Heart left ventricle (tissue), 16 donors: ENCODE measurements at regions not wholly inside any gene's neighbourhood (a gene's known extent, or its start where the extent isn't known, plus 50 kb on each side); places are given as distances from the start of the nearest gene placed in this dataset.

Source experiments
- ATAC-seq, 4 donors: fragments of 200-7000 bp; cut with Tn5 transposase; one replicate each; pipeline ENCODE4 v1.9.1; 2020 to 2022; ENCODE audit warnings: moderate library complexity in 4 of 4, mild to moderate bottlenecking in 3 of 4, moderate number of reproducible peaks in 1 of 4
- DNase-seq, 5 donors: peaks; one replicate each; pipeline ENCODE4 v3.0.0-alpha.2; 2020
- H3K27ac ChIP-seq, 12 donors: fragments of 200-600 bp; sonication (generic) in 4 of 12; one replicate each; pipeline versions ENCODE4 v1.5.0 to v1.8.0; 2016 to 2022; ENCODE audit warnings: mild to moderate bottlenecking in 2 of 12
- H3K27me3 ChIP-seq, 9 donors: fragments of 200-600 bp; sonication (generic) in 2 of 9; one replicate each; pipeline versions ENCODE4 v1.5.1 to v1.8.0; 2016 to 2022; ENCODE audit warnings: mild to moderate bottlenecking in 3 of 9
- H3K36me3 ChIP-seq, 9 donors: fragments of 200-600 bp; sonication (generic) in 2 of 9; one replicate each; pipeline versions ENCODE4 v1.5.0 to v1.8.0; 2018 to 2022; ENCODE audit warnings: mild to moderate bottlenecking in 2 of 9
- H3K4me1 ChIP-seq, 12 donors: fragments of 200-600 bp; sonication (generic) in 4 of 12; one replicate each; pipeline versions ENCODE4 v1.5.0 to v1.8.0; 2016 to 2022; ENCODE audit warnings: mild to moderate bottlenecking in 3 of 12
- H3K4me3 ChIP-seq, 12 donors: fragments of 200-600 bp; sonication (generic) in 4 of 12; one replicate each; pipeline versions ENCODE4 v1.5.0 to v1.8.0; 2017 to 2022; ENCODE audit warnings: mild to moderate bottlenecking in 9 of 12, moderate library complexity in 4 of 12
- H3K9me3 ChIP-seq, 12 donors: fragments of 200-600 bp; sonication (generic) in 4 of 12; one replicate each; pipeline versions ENCODE4 v1.5.0 to v1.8.0; 2016 to 2022; ENCODE audit warnings: mild to moderate bottlenecking in 1 of 12
- POLR2A ChIP-seq, 2 donors: fragments of 450-650 bp; IDR thresholded peaks; one replicate each; pipeline ENCODE4 v1.6.1; 2017; ENCODE audit warnings: antibody characterized with exemption in 2 of 2, mild to moderate bottlenecking in 2 of 2, moderate library complexity in 2 of 2
- WGBS, 4 donors: extraction: QIAGEN DNeasy Blood & Tissue Kit in 2 of 4; methylation state at CpG; one replicate each; pipeline versions ENCODE4 v1.1.5 to v1.1.7; 2013 to 2018; 5-methylcytosine and 5-hydroxymethylcytosine counted together
- intact Hi-C, 10 donors: fragments of 100-400 bp; cut with DNase I; formaldehyde crosslinking; loops; one replicate each; pipeline versions ENCODE4 v1.11.1 to v1.14.2; 2022
- TF ChIP-seq, protein P1 (sequence below), 12 donors: fragments of 200-600 bp; sonication (generic) in 4 of 12; IDR thresholded peaks; one replicate each; pipeline versions ENCODE4 v1.5.0 to v1.8.0; 2018 to 2022; ENCODE audit warnings: antibody characterized with exemption in 12 of 12, mild to moderate bottlenecking in 5 of 12
- donor health status: ischemic (EF 13 %, LVEDD 7.1; RV severe dilation, severe dysfunction).
- donor health status: healthy with polysubstance abuse.
- donor health status: DM: no; HTN: yes; CAD: no.
- donor health status: DM: no; HTN: no; CAD: no.
- donor health status: ischemic (EF 25% LVEDD 6.9; RV normal size, moderate dysfunction).
- donor health status: ischemic (EF 25% LVEDD 5.7; RV mildly dilated, moderate dysfunction).
- donor health status: healthy.
- donor health status: DM: yes; HTN: yes; CAD: no.
- donor health status: ischemic (EF 35%, LVEDD 5.7; RV mildly dilated, moderate dysfunction).
- donor health status: nonischemic (EF 11% LVEDD 7.7; RV severe dilation, severe dysfunction).
- donor health status: DM: yes; HTN: yes; CAD: no.
- donor health status: PGD.
- donor health status: ischemic (EF 29% LVEDD 5.4; RV normal size, mild dysfunction).
- donor health status: nonischemic (EF 23%, LVEDD 6.1; RV moderate dilation, normal function).

DNA sequence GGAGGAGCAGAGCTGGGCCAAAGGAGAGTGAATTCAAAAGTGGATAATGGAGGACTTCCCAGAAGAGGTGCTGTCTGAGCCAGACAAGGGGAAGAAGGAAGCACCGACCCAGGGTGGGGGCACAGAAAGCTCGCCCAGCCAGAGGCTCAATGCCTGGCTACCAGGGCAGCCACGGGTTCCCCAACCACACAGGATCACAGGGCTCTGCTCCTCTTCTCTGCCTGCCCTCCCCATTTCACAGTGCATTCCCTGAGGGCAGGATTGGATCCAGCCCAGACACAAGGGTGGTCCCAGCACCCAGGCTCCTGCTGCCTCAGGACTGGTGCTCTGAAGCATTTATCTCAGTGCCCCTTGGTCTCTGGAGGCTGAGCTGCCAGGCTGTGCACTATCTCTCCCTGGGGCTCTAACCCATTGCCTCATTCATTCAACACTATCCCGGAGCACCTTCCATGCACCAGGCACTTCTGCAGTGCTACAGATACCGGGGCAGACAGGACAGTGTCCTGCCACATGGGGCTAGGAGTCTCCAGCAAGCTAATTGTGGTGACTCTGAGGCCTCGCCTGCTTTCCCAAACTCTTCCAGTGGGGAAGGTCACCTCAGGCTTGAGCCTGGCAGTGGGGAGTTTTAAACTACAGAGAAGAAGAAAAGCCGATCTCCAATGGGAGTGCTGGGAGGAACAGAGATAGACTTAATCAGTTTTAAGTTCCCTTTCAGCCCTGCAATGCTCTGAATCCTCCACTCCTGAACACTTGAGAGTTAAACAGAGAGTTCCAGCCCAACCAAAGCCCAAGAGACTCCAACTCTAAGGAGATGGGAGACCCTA is 201.8 kb upstream of the ZMIZ1 start:
- H3K27me3 ChIP-seq = no peaks in the 10 kb centered on the region
- peaks cover 0 to 12% (median 0%) of the 10 kb centered on the region in 12 donors for H3K4me1 ChIP-seq
- H3K9me3 ChIP-seq = no peaks in the 10 kb centered on the region
- H3K27ac ChIP-seq = no peak overlapping the region
- no peaks in the 10 kb centered on the region for H3K36me3 ChIP-seq
- DNase-seq = no peak
- intact Hi-C loops = loop anchor here in 1 of 10 donors (10.0 kb wide), 1 partner anchor 188 kb away; no protein-coding TSS in a partner anchor
- 79 to 86% (median 83%) methylated on average over 7 of the region's 7 CpGs for WGBS, 4 donors
- peak in 2 of 4 donors; percentile 36 to 41 for ATAC-seq
- H3K4me3 ChIP-seq = no peak overlapping the region
- no peak for TF ChIP-seq POLR2A (IDR thresholded peaks at IDR 0.05)
- TF ChIP-seq, protein P1, sequence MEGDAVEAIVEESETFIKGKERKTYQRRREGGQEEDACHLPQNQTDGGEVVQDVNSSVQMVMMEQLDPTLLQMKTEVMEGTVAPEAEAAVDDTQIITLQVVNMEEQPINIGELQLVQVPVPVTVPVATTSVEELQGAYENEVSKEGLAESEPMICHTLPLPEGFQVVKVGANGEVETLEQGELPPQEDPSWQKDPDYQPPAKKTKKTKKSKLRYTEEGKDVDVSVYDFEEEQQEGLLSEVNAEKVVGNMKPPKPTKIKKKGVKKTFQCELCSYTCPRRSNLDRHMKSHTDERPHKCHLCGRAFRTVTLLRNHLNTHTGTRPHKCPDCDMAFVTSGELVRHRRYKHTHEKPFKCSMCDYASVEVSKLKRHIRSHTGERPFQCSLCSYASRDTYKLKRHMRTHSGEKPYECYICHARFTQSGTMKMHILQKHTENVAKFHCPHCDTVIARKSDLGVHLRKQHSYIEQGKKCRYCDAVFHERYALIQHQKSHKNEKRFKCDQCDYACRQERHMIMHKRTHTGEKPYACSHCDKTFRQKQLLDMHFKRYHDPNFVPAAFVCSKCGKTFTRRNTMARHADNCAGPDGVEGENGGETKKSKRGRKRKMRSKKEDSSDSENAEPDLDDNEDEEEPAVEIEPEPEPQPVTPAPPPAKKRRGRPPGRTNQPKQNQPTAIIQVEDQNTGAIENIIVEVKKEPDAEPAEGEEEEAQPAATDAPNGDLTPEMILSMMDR (IDR thresholded peaks at IDR 0.05) = no peak

DNA sequence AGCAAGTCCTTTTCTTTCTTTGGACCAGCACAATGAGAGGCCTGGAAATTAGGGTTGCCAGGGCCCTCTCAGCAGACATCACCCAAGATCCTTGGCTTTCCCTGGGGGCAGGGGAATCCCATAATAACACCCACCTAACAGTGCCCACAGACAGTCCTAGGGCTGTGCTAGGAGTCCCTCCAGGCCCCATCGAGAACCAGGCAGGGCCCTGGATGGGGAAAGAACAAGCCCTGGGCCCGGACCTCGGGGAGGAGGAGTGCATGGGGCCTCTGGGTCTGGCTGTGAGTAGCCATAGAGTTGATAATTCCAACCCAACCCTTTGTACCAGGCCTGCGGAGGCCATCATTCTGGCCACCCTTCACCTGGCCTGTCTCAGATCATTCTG is 201.2 kb upstream of the ZMIZ1 start:
- Histone ChIP-seq H3K4me1 (peaks cover 0 to 12% (median 0%) of the 10 kb centered on the region in 12 donors), H3K27me3 (peaks cover 0 to under 1% (median 0%) of the 10 kb centered on the region in 9 donors), H3K36me3 (no peaks in the 10 kb centered on the region), H3K27ac (no peak overlapping the region), H3K9me3 (no peaks in the 10 kb centered on the region), H3K4me3 (no peak overlapping the region)
- DNase-seq (no peak), ATAC-seq (no peak)
- intact Hi-C loops = loop anchor here in 1 of 10 donors (10.0 kb wide), 1 partner anchor 187 kb away; no protein-coding TSS in a partner anchor
- TF ChIP-seq POLR2A (IDR thresholded peaks at IDR 0.05) = no peak
- TF ChIP-seq, protein P1 (IDR thresholded peaks at IDR 0.05) = no peak
- WGBS, 4 donors = 83 to 96% (median 93%) methylated on average over 4 of the region's 4 CpGs

DNA sequence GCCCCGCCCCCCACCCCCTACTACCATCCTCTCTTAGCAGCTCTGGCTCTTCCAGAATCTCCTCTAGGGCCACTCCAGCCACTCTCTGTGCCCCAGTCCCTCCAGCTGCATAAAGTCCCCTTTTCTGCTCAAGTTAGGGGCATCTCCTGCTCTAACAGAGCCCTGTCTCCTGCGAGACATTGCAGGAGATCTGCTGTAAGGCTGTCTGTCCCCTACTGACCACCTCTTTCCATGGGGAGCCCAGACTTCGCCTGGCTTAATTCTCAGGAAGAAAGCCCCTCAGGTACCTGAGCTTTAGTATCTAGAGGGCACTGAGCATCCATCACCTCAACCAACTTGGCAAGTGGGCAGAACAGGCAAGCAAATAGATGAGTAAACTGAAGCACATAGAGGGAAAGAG is 200.7 kb upstream of the ZMIZ1 start:
- Histone ChIP-seq H3K4me3 (no peak overlapping the region), H3K4me1 (peaks cover 0 to 12% (median 0%) of the 10 kb centered on the region in 12 donors), H3K27me3 (peaks cover 0 to 2% (median 0%) of the 10 kb centered on the region in 9 donors), H3K9me3 (no peaks in the 10 kb centered on the region), H3K36me3 (no peaks in the 10 kb centered on the region), H3K27ac (no peak overlapping the region)
- 97 to 100% (median 100%) methylated on average over 3 of the region's 3 CpGs for WGBS, 4 donors
- ATAC-seq (no peak), DNase-seq (no peak)
- TF ChIP-seq POLR2A (IDR thresholded peaks at IDR 0.05) = no peak
- intact Hi-C loops = loop anchor here in 1 of 10 donors (10.0 kb wide), 1 partner anchor 187 kb away; no protein-coding TSS in a partner anchor

DNA sequence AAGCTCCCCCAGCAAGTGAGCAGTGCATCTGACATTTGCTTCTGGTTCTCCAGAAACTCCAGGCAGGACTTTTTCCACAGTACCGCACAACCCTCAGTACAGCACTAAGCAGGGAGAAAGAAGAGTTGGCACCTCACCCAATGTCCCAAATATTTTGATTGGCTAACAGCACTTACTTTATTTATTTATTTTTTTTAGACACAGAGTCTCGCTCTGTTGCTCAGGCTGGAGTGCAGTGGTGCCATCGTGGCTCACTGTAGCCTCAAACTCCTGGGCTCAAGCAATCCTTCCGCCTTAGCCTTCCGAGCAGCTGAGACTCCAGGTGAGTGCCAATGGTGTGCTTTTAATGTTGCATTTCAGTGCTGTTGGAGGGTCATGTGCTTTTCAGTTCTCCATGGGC is 200.3 kb upstream of the ZMIZ1 start:
- no peak overlapping the region for H3K4me3 ChIP-seq
- no peak for DNase-seq
- H3K27me3 ChIP-seq = peaks cover 0 to 2% (median 0%) of the 10 kb centered on the region in 9 donors
- no peaks in the 10 kb centered on the region for H3K9me3 ChIP-seq
- peaks cover 0 to 12% (median 0%) of the 10 kb centered on the region in 12 donors for H3K4me1 ChIP-seq
- 79 to 96% (median 94%) methylated on average over 5 of the region's 5 CpGs for WGBS, 4 donors
- H3K36me3 ChIP-seq = no peaks in the 10 kb centered on the region
- H3K27ac ChIP-seq = no peak overlapping the region
- intact Hi-C loops = loop anchor here in 1 of 10 donors (10.0 kb wide), 1 partner anchor 186 kb away; no protein-coding TSS in a partner anchor
- TF ChIP-seq POLR2A (IDR thresholded peaks at IDR 0.05) = no peak
- TF ChIP-seq, protein P1 (IDR thresholded peaks at IDR 0.05) = no peak
- ATAC-seq = no peak
